Suprapubic skin (tissue), 4 donors: ENCODE measurements at regions not wholly inside any gene's neighbourhood (a gene's known extent, or its start where the extent isn't known, plus 50 kb on each side); places are given as distances from the start of the nearest gene placed in this dataset.

Experiments used
- CTCF ChIP-seq, 2 donors: fragments of 200-600 bp in 1 of 2; fragments of 450-650 bp in 1 of 2; sonication (generic) in 1 of 2; IDR thresholded peaks; one replicate each; pipeline ENCODE4 v1.5.1; 2016 to 2019; ENCODE audit warnings: antibody characterized with exemption in 2 of 2, mild to moderate bottlenecking in 1 of 2, moderate library complexity in 1 of 2
- EP300 ChIP-seq: sonication (generic); formaldehyde crosslinking; IDR thresholded peaks from one replicate; pipeline ENCODE4 v1.6.1; 2017; ENCODE audit warnings: antibody characterized with exemption
- POLR2A ChIP-seq, 2 donors: fragments of 450-650 bp; IDR thresholded peaks; one replicate each; pipeline ENCODE4 v1.6.1; 2017; ENCODE audit warnings: antibody characterized with exemption in 2 of 2, mild to moderate bottlenecking in 2 of 2, moderate library complexity in 2 of 2
- POLR2AphosphoS5 ChIP-seq, 3 donors: sonication (generic); formaldehyde crosslinking; IDR thresholded peaks; one replicate each; pipeline ENCODE4 v1.6.1; 2017; ENCODE audit warnings: antibody characterized with exemption in 3 of 3

GRCh38 chr17:79666111-79666510 lies 55.3 kb upstream of the RBFOX3 start:
- TF ChIP-seq CTCF (IDR thresholded peaks at IDR 0.05) (no peak), EP300 (no peak), POLR2AphosphoS5 (IDR thresholded peaks at IDR 0.05) (no peak), POLR2A (IDR thresholded peaks at IDR 0.05) (no peak)
